GM12864 (cell line): ENCODE measurements at regions not wholly inside any gene's neighbourhood (a gene's known extent, or its start where the extent isn't known, plus 50 kb on each side); places are given as distances from the start of the nearest gene placed in this dataset.

Experiments used
- DNase-seq: peaks from one replicate; pipeline ENCODE4 v3.0.0-alpha.2; 2011; ENCODE audit warnings: low read depth
- H3K4me3 ChIP-seq: 2 replicates; pipeline ENCODE4 v1.5.1; 2011; ENCODE audit warnings: mild to moderate bottlenecking, low read depth, low read length, control low read depth
- TF ChIP-seq, protein P1 (sequence below): IDR thresholded peaks from 2 replicates; pipeline ENCODE4 v1.5.1; 2011; ENCODE audit warnings: low read depth, mild to moderate bottlenecking, moderate library complexity, low read length, control low read depth, inconsistent platforms; ENCODE audit errors: missing control alignments

DNA sequence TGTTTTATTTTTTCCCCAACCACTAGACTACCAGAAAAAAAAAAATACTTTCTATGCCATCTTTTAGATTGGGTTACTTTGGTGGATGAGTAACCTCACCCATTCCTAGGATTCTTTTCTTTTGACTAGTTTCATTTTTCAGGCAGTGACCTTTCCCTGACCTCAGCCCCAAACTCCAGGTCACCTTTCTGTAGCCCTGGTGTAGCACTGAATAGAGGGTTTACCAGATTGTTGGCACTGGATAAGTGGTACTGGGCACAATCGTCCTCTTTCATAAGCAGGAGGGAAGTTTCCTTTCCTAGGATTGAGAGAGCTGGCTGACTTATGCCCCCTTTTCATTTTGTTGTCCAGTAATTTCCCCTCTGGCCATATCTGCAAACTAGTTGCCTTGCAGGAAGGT, 169.4 kb upstream of the TMEM161B start:
- TF ChIP-seq, protein P1, sequence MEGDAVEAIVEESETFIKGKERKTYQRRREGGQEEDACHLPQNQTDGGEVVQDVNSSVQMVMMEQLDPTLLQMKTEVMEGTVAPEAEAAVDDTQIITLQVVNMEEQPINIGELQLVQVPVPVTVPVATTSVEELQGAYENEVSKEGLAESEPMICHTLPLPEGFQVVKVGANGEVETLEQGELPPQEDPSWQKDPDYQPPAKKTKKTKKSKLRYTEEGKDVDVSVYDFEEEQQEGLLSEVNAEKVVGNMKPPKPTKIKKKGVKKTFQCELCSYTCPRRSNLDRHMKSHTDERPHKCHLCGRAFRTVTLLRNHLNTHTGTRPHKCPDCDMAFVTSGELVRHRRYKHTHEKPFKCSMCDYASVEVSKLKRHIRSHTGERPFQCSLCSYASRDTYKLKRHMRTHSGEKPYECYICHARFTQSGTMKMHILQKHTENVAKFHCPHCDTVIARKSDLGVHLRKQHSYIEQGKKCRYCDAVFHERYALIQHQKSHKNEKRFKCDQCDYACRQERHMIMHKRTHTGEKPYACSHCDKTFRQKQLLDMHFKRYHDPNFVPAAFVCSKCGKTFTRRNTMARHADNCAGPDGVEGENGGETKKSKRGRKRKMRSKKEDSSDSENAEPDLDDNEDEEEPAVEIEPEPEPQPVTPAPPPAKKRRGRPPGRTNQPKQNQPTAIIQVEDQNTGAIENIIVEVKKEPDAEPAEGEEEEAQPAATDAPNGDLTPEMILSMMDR, result no peak
- DNase-seq, result no peak
- H3K4me3 ChIP-seq, result no peak overlapping the region

DNA sequence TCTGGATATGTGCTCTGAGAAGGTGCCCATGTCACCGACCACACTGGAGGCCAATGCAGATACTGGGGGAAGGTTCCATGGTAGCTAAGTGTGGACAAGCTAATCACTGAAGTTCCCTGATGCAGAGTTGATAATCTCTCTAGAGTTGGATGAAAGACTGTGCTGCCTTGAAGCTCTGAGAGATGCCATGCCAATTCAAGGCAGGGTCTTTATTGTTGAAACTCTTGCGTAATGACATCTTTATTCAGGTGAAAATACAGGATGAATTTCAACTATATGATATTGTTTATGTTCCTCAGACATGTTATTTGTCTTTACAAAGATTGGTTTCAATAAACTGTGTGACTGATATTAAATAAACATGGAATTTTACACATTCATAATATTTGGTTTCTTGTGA, 167.6 kb upstream of the TMEM161B start:
- TF ChIP-seq, protein P1, result no peak
- H3K4me3 ChIP-seq, result no peak overlapping the region
- no peak for DNase-seq

DNA sequence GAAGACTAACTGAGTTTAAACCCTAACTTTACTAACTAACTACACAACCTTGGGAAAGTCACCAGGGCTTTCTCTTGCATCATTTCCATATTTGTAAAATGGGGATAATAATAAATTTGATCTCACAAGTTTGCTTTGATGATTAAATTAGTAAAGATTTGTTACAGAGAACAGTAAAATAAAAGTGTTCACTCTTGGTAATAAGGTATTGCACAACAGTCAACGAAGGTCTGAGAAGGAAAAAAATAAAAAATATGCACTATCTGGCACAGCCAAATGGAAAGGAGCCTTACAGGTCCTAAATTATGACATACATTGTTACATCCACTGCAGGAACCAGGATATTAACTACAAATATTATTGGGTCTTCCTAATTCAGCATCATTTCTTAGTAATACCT, 160.0 kb upstream of the TMEM161B start:
- H3K4me3 ChIP-seq, result no peak overlapping the region
- DNase-seq, result no peak
- TF ChIP-seq, protein P1, result no peak

DNA sequence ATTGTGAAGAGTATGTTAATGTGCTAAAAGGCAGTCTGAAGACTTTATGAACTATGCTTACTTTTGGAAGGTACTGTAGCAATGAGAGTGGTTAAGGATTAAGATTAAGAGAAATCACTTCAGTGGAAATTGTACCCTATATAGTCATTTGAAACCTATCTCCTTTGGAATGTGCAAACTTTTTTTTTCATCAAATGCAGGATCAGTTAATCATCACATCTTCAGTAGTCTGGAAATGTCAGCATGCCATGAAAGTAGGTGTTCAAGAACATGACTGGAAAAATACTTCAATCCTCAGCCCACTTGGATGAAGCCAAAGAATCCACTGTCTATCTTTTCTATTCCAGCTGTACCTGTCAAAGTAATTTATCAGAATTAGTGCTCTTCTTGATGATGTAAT, 157.8 kb upstream of the TMEM161B start:
- no peak overlapping the region for H3K4me3 ChIP-seq
- TF ChIP-seq, protein P1, result no peak
- DNase-seq, result no peak

DNA sequence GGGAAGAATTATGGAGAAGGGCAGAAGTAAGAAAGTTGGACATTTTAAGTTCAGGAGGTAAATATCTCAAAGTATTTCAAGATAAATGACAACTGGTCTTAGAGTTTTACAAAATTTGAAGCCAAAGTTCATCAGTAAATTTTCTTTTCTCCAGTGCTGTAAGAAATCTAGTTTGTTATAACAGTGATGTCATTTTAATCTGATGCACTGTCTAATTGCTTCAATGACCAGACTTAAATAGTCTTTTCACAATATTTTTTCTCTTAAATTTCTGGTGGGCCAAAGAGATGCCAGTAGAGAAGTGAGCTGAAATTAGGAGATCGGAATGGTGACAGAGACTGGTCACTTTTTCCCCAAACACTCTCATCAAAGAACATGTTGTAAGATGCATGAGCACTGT, 156.5 kb upstream of the TMEM161B start:
- TF ChIP-seq, protein P1, result no peak
- no peak for DNase-seq
- no peak overlapping the region for H3K4me3 ChIP-seq

DNA sequence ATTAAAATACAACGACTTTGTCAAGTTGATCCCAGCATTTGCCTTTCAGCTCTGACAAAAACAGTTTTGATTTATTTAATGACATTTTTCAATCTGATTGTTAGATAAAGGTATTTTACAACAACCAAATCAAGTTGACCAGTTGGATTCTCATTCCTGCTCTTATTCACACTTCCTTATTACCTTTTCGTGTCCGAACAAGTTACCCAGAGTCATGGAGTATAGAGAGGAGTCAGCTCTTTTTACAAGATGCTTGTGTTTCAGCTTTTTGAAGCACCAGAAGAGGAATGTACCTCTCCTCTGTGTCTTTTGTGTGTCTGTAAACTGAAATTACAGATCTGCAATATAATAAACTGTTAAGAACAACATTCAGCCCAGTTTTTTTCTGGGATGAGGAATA, 151.3 kb upstream of the TMEM161B start:
- TF ChIP-seq, protein P1, result no peak
- DNase-seq, result no peak
- H3K4me3 ChIP-seq, result no peak overlapping the region

DNA sequence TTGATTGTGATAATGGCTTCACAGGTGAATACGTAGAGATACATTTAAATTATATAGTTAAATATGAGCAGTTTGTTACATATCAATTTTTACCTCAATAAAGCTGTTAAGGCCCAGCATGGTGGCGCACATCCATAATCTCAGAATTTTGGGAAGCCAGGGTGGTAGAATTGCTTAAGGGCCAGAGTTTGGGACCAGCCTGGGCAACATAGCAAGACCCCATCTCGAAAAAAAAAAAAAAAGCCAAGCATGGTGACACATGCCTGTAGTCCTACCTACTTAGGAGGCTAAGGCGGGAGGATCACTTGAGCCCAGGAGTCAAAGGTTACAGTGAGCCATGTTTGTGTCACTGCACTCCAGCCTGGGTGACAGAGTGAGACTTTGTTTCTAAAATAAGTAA, 138.7 kb upstream of the TMEM161B start:
- no peak overlapping the region for H3K4me3 ChIP-seq
- DNase-seq, result no peak
- TF ChIP-seq, protein P1, result no peak
